Activated CD4-positive, alpha-beta T cell treated with anti-CD3 and anti-CD28 coated beads, Interleukin-2, amount 50 U/mL, for 16 hours (primary cell): ENCODE measurements at regions not wholly inside any gene's neighbourhood (a gene's known extent, or its start where the extent isn't known, plus 50 kb on each side); places are given as distances from the start of the nearest gene placed in this dataset.
"Not testable (repeated sequence)": the region's sequence is repeated elsewhere in the genome, so short reads cannot be mapped to it uniquely, and the experiment has no call there.

Source experiments
- DNase-seq: peaks from one replicate; pipeline ENCODE4 v3.0.0-alpha.2; 2020

GRCh38 chr4:157772907-157773306, 399.9 kb downstream of the GASK1B start:
- no peak for DNase-seq

- no peak for DNase-seq
Observed at GRCh38 chr4:157768419-157768818, 404.4 kb downstream of the GASK1B start.

GRCh38 chr4:157763490-157763889, 409.3 kb downstream of the GASK1B start:
- no peak for DNase-seq

GRCh38 chr4:157754410-157754809, 418.4 kb downstream of the GASK1B start:
- no peak for DNase-seq

GRCh38 chr4:157751631-157752030, 421.2 kb downstream of the GASK1B start:
- DNase-seq = no peak

GRCh38 chr4:157741642-157742041, 431.2 kb downstream of the GASK1B start:
- no peak for DNase-seq

- DNase-seq = no peak
Observed at GRCh38 chr4:157739242-157739641, 433.6 kb downstream of the GASK1B start.

- DNase-seq = no peak
Observed at GRCh38 chr4:157728215-157728614, 444.6 kb downstream of the GASK1B start.

- DNase-seq = no peak
Observed at GRCh38 chr4:157727163-157727562, 445.7 kb downstream of the GASK1B start.

GRCh38 chr4:157722146-157722545, 450.7 kb downstream of the GASK1B start:
- no peak for DNase-seq

GRCh38 chr4:157713342-157713741, 459.5 kb downstream of the GASK1B start:
- no peak for DNase-seq

- DNase-seq = no peak
Observed at GRCh38 chr4:157706155-157706554, 466.7 kb downstream of the GASK1B start.

GRCh38 chr4:157702831-157703230, 470.0 kb downstream of the GASK1B start:
- no peak for DNase-seq

- no peak for DNase-seq
Observed at GRCh38 chr4:157701695-157701994, 471.2 kb downstream of the GASK1B start.

GRCh38 chr4:157700898-157701694, 471.7 kb downstream of the GASK1B start:
- DNase-seq = no peak

- DNase-seq = no peak
Observed at GRCh38 chr4:157689476-157689875, 468.9 kb downstream of the GRIA2 start.

- DNase-seq = no peak
Observed at GRCh38 chr4:157687971-157688370, 467.4 kb downstream of the GRIA2 start.

GRCh38 chr4:157679326-157679725, 458.8 kb downstream of the GRIA2 start:
- not testable (repeated sequence) for DNase-seq

GRCh38 chr4:157678478-157678877, 457.9 kb downstream of the GRIA2 start:
- DNase-seq = no peak

- DNase-seq = no peak
Observed at GRCh38 chr4:157674699-157675098, 454.2 kb downstream of the GRIA2 start.

GRCh38 chr4:157667836-157668235, 447.3 kb downstream of the GRIA2 start:
- no peak for DNase-seq

GRCh38 chr4:157664726-157665125, 444.2 kb downstream of the GRIA2 start:
- no peak for DNase-seq

GRCh38 chr4:157655096-157655809, 434.7 kb downstream of the GRIA2 start:
- DNase-seq = no peak

GRCh38 chr4:157643257-157643656, 422.7 kb downstream of the GRIA2 start:
- no peak for DNase-seq

- no peak for DNase-seq
Observed at GRCh38 chr4:157634057-157634456, 413.5 kb downstream of the GRIA2 start.
